ENCODE measurements at regions not wholly inside any gene's neighbourhood (a gene's known extent, or its start where the extent isn't known, plus 50 kb on each side); places are given as distances from the start of the nearest gene placed in this dataset.

- no peak overlapping the region for H3K4me3 Mint-ChIP-seq
- TF ChIP-seq EZH2 (IDR thresholded peaks at IDR 0.05), result no peak
- TF ChIP-seq EZH2phosphoT487 (IDR thresholded peaks at IDR 0.05), result no peak
- TF ChIP-seq, protein P1, sequence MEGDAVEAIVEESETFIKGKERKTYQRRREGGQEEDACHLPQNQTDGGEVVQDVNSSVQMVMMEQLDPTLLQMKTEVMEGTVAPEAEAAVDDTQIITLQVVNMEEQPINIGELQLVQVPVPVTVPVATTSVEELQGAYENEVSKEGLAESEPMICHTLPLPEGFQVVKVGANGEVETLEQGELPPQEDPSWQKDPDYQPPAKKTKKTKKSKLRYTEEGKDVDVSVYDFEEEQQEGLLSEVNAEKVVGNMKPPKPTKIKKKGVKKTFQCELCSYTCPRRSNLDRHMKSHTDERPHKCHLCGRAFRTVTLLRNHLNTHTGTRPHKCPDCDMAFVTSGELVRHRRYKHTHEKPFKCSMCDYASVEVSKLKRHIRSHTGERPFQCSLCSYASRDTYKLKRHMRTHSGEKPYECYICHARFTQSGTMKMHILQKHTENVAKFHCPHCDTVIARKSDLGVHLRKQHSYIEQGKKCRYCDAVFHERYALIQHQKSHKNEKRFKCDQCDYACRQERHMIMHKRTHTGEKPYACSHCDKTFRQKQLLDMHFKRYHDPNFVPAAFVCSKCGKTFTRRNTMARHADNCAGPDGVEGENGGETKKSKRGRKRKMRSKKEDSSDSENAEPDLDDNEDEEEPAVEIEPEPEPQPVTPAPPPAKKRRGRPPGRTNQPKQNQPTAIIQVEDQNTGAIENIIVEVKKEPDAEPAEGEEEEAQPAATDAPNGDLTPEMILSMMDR (IDR thresholded peaks at IDR 0.05), result no peak
- no peaks in the 10 kb centered on the region for H4K20me1 ChIP-seq (ENCODE audit: low read depth)
- no peaks in the 10 kb centered on the region for H3K79me2 ChIP-seq (ENCODE audit: low read depth)
- H2AFZ ChIP-seq (replicated peaks), result no peak overlapping the region
- H3F3A ChIP-seq (ENCODE audit: low read depth), result no peaks in the 10 kb centered on the region
- no peaks in the 10 kb centered on the region for H3K27me3 ChIP-seq
- no peaks in the 10 kb centered on the region for H3K36me3 ChIP-seq
- H3K4me1 ChIP-seq, result no peaks in the 10 kb centered on the region
- no peaks in the 10 kb centered on the region for H3K9me3 Mint-ChIP-seq
- peaks cover 3% of the 10 kb centered on the region for H3K27me3 Mint-ChIP-seq (ENCODE audit: insufficient read depth, low read depth)
- no peaks in the 10 kb centered on the region for H3K4me1 Mint-ChIP-seq
- no peaks in the 10 kb centered on the region for H3K36me3 Mint-ChIP-seq
- no peak overlapping the region for H3K27ac Mint-ChIP-seq
- H3K9ac ChIP-seq, result no peak overlapping the region
- DNase-seq (ENCODE audit: low spot score), result no peak
- no peak overlapping the region for H3K4me2 ChIP-seq
- no peak overlapping the region for H3K4me3 ChIP-seq
- no peak overlapping the region for H3K27ac ChIP-seq
- no peaks in the 10 kb centered on the region for H3K9me3 ChIP-seq (ENCODE audit: low read depth)
Observed at GRCh38 chr11:79739591-79739990, 298.8 kb upstream of the TENM4 start.

DNA sequence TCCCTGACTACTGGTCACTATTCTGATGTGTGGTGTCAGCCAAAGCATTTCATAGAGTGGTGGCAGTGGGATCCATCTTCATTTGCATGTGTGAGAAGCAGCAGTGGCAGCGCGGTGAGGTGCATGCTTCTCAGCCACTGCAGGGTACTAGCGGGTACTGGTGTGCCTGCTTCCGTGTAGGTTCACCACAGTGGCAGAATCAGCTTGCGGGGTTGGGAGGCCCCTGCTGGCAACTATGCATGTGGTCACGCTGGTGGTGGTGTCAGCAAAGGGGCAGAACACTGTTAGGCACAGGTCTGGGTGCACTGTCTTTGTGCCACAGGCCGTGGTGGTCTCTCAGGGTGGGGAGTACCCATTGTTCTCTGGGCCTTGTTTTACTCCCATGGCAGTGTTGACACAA lies 286.4 kb upstream of the TENM4 start:
- H3K9me3 ChIP-seq (ENCODE audit: low read depth), result no peaks in the 10 kb centered on the region
- no peaks in the 10 kb centered on the region for H4K20me1 ChIP-seq (ENCODE audit: low read depth)
- no peak overlapping the region for H3K4me3 ChIP-seq
- no peaks in the 10 kb centered on the region for H3K4me1 Mint-ChIP-seq
- no peaks in the 10 kb centered on the region for H3K4me1 ChIP-seq
- no peaks in the 10 kb centered on the region for H3K27me3 Mint-ChIP-seq (ENCODE audit: insufficient read depth, low read depth)
- no peaks in the 10 kb centered on the region for H3K27me3 ChIP-seq
- DNase-seq (ENCODE audit: low spot score), result no peak
- no peak overlapping the region for H2AFZ ChIP-seq (replicated peaks)
- TF ChIP-seq EZH2 (IDR thresholded peaks at IDR 0.05) (no peak), EZH2phosphoT487 (IDR thresholded peaks at IDR 0.05) (no peak)
- TF ChIP-seq, protein P1 (IDR thresholded peaks at IDR 0.05), result no peak
- no peaks in the 10 kb centered on the region for H3F3A ChIP-seq (ENCODE audit: low read depth)
- no peak overlapping the region for H3K27ac ChIP-seq
- H3K4me2 ChIP-seq, result no peak overlapping the region
- no peak overlapping the region for H3K9ac ChIP-seq
- H3K36me3 ChIP-seq, result no peaks in the 10 kb centered on the region
- H3K36me3 Mint-ChIP-seq, result no peaks in the 10 kb centered on the region
- H3K9me3 Mint-ChIP-seq, result no peaks in the 10 kb centered on the region
- no peak overlapping the region for H3K4me3 Mint-ChIP-seq
- no peak overlapping the region for H3K27ac Mint-ChIP-seq
- H3K79me2 ChIP-seq (ENCODE audit: low read depth), result no peaks in the 10 kb centered on the region

DNA sequence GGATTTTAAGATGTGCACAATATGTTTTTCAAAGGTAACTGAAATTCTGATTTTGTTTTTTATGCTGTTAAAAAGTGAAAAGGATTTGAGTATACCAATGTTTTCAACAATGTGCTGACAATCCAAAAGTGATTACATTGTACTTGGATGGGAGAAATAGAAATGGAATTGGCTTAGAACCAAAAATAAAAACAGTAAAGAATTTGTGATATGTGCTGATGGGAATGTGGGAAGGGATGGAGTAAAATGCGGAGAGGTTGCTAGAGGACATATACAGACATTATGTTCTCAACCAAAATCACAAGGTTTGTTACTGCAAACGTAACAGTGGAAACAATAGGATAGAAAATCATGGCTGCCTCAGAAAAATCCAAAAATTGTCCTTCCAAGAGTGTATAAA lies 279.3 kb upstream of the TENM4 start:
- H2AFZ ChIP-seq (replicated peaks), result no peak overlapping the region
- H3F3A ChIP-seq (ENCODE audit: low read depth), result no peaks in the 10 kb centered on the region
- no peak overlapping the region for H3K4me3 ChIP-seq
- H3K27ac Mint-ChIP-seq, result no peak overlapping the region
- H3K27me3 ChIP-seq, result no peaks in the 10 kb centered on the region
- no peaks in the 10 kb centered on the region for H3K4me1 ChIP-seq
- no peaks in the 10 kb centered on the region for H3K9me3 ChIP-seq (ENCODE audit: low read depth)
- H3K9ac ChIP-seq, result no peak overlapping the region
- no peak for DNase-seq (ENCODE audit: low spot score)
- H3K9me3 Mint-ChIP-seq, result no peaks in the 10 kb centered on the region
- no peaks in the 10 kb centered on the region for H4K20me1 ChIP-seq (ENCODE audit: low read depth)
- no peak overlapping the region for H3K4me3 Mint-ChIP-seq
- no peaks in the 10 kb centered on the region for H3K4me1 Mint-ChIP-seq
- H3K4me2 ChIP-seq, result no peak overlapping the region
- H3K79me2 ChIP-seq (ENCODE audit: low read depth), result no peaks in the 10 kb centered on the region
- peaks cover 4% of the 10 kb centered on the region for H3K27me3 Mint-ChIP-seq (ENCODE audit: insufficient read depth, low read depth)
- H3K36me3 ChIP-seq, result no peaks in the 10 kb centered on the region
- H3K27ac ChIP-seq, result no peak overlapping the region
- TF ChIP-seq EZH2 (IDR thresholded peaks at IDR 0.05) (no peak), EZH2phosphoT487 (IDR thresholded peaks at IDR 0.05) (no peak)
- TF ChIP-seq, protein P1 (IDR thresholded peaks at IDR 0.05), result no peak
- no peaks in the 10 kb centered on the region for H3K36me3 Mint-ChIP-seq

All from neural progenitor cell (in vitro differentiated cells).